Natural killer cell (primary cell): ENCODE measurements at regions not wholly inside any gene's neighbourhood (a gene's known extent, or its start where the extent isn't known, plus 50 kb on each side); places are given as distances from the start of the nearest gene placed in this dataset.

ENCODE experiments used
- ATAC-seq, 3 donors: fragments of 150-1000 bp in 2 of 3; fragments of 200-7000 bp in 1 of 3; cut with Tn5 transposase; 1 replicate in 1 of 3; 2 replicates in 2 of 3; pipeline ENCODE4 v1.10.0; 2021; ENCODE audit warnings: mild to moderate bottlenecking in 2 of 3, moderate library complexity in 2 of 3
- DNase-seq, 2 donors: peaks; one replicate each; pipeline versions ENCODE4 v3.0.0 to v3.0.0-alpha.2; 2013 to 2021; ENCODE audit warnings: mixed read lengths in 1 of 2
- H3K27ac ChIP-seq: one replicate; pipeline ENCODE4 v1.5.1; 2013; ENCODE audit warnings: mild to moderate bottlenecking, low read length
- H3K27me3 ChIP-seq: one replicate; pipeline ENCODE4 v1.6.1; 2013; ENCODE audit warnings: low read length; ENCODE audit not compliant: control insufficient read depth, insufficient read depth
- H3K36me3 ChIP-seq: one replicate; pipeline ENCODE4 v1.6.1; 2013; ENCODE audit warnings: low read length; ENCODE audit not compliant: control insufficient read depth, insufficient read depth
- H3K4me1 ChIP-seq: one replicate; pipeline ENCODE4 v1.6.1; 2013; ENCODE audit warnings: low read length; ENCODE audit not compliant: control insufficient read depth, insufficient read depth
- H3K4me3 ChIP-seq: one replicate; pipeline ENCODE4 v1.5.1; 2013; ENCODE audit warnings: low read length
- H3K9me3 ChIP-seq: one replicate; pipeline ENCODE4 v1.6.1; 2013; ENCODE audit warnings: low read length; ENCODE audit not compliant: control insufficient read depth, insufficient read depth
- H3K27ac Mint-ChIP-seq, 2 donors: one replicate each; pipeline ENCODE4 v1.8.0; 2022; ENCODE audit warnings: mild to moderate bottlenecking in 2 of 2, mixed read lengths in 2 of 2, moderate library complexity in 1 of 2
- H3K27me3 Mint-ChIP-seq, 2 donors: one replicate each; pipeline ENCODE4 v1.8.0; 2022; ENCODE audit warnings: low read depth in 2 of 2, mixed read lengths in 2 of 2
- H3K36me3 Mint-ChIP-seq: one replicate; pipeline ENCODE4 v1.8.0; 2022; ENCODE audit warnings: mixed read lengths
- H3K4me1 Mint-ChIP-seq, 2 donors: one replicate each; pipeline ENCODE4 v1.8.0; 2022; ENCODE audit warnings: mixed read lengths in 2 of 2
- H3K4me3 Mint-ChIP-seq: one replicate; pipeline ENCODE4 v1.8.0; 2022; ENCODE audit warnings: mild to moderate bottlenecking, moderate library complexity, mixed read lengths
- H3K9me3 Mint-ChIP-seq, 2 donors: one replicate each; pipeline ENCODE4 v1.8.0; 2022; ENCODE audit warnings: mixed read lengths in 2 of 2
- CTCF ChIP-seq: fragments of 200-600 bp; IDR thresholded peaks from one replicate; pipeline ENCODE4 v1.8.0; 2022; ENCODE audit warnings: antibody characterized with exemption
- WGBS: methylation state at CpG from one replicate; pipeline ENCODE4 v1.1.7; 2013; ENCODE audit warnings: missing lambda C conversion rate; ENCODE audit not compliant: insufficient coverage; 5-methylcytosine and 5-hydroxymethylcytosine counted together
- intact Hi-C: fragments of 100-400 bp; cut with micrococcal nuclease; formaldehyde crosslinking; loops from one replicate; pipeline ENCODE4 v1.14.2; 2022

GRCh38 chr15:54859982-54860381 lies 336.8 kb downstream of the RSL24D1 start:
- Histone ChIP-seq H3K4me3 (no peak overlapping the region), H3K27me3 (no peaks in the 10 kb centered on the region), H3K9me3 (peaks cover 5% of the 10 kb centered on the region), H3K27ac (no peak overlapping the region), H3K4me1 (no peaks in the 10 kb centered on the region), H3K36me3 (no peaks in the 10 kb centered on the region)
- intact Hi-C loops, result no loop called here
- Mint-ChIP-seq H3K4me3 (no peak overlapping the region), H3K4me1 (no peaks in the 10 kb centered on the region), H3K9me3 (peaks cover 13 to 18% of the 10 kb centered on the region in 2 donors), H3K36me3 (peaks cover 7% of the 10 kb centered on the region), H3K27me3 (peaks cover 0 to 3% of the 10 kb centered on the region in 2 donors), H3K27ac (no peak overlapping the region)
- TF ChIP-seq CTCF, result no peak
- no peak for ATAC-seq
- DNase-seq, result no peak

GRCh38 chr15:54854667-54855066 lies 342.1 kb downstream of the RSL24D1 start:
- H3K36me3 Mint-ChIP-seq, result no peaks in the 10 kb centered on the region
- TF ChIP-seq CTCF, result no peak
- no peaks in the 10 kb centered on the region for H3K36me3 ChIP-seq
- ATAC-seq (no peak), DNase-seq (no peak)
- no peaks in the 10 kb centered on the region for H3K27me3 ChIP-seq
- no peaks in the 10 kb centered on the region for H3K27me3 Mint-ChIP-seq
- no peaks in the 10 kb centered on the region for H3K4me1 Mint-ChIP-seq
- no peak overlapping the region for H3K27ac Mint-ChIP-seq
- peaks cover 16% of the 10 kb centered on the region in 2 donors for H3K9me3 Mint-ChIP-seq
- no peak overlapping the region for H3K4me3 ChIP-seq
- no peak overlapping the region for H3K27ac ChIP-seq
- no peak overlapping the region for H3K4me3 Mint-ChIP-seq
- no peaks in the 10 kb centered on the region for H3K4me1 ChIP-seq
- 86% methylated on average over 1 of the region's 1 CpG for WGBS
- intact Hi-C loops, result no loop called here
- H3K9me3 ChIP-seq, result peaks cover 5% of the 10 kb centered on the region

- no peak overlapping the region for H3K27ac Mint-ChIP-seq
- no peaks in the 10 kb centered on the region for H3K4me1 Mint-ChIP-seq
- no peaks in the 10 kb centered on the region for H3K9me3 ChIP-seq
Observed at GRCh38 chr15:54850101-54850500, 346.6 kb downstream of the RSL24D1 start.

More at GRCh38 chr15:54850101-54850500, 346.6 kb downstream of the RSL24D1 start:
- Mint-ChIP-seq H3K27me3 (no peaks in the 10 kb centered on the region), H3K9me3 (peaks cover 11 to 15% of the 10 kb centered on the region in 2 donors), H3K36me3 (no peaks in the 10 kb centered on the region), H3K4me3 (no peak overlapping the region)
- no peaks in the 10 kb centered on the region for H3K36me3 ChIP-seq
- intact Hi-C loops, result no loop called here
- no CpG with 5 or more reads among the region's 4 CpGs for WGBS
- no peak overlapping the region for H3K4me3 ChIP-seq
- no peaks in the 10 kb centered on the region for H3K27me3 ChIP-seq
- H3K27ac ChIP-seq, result no peak overlapping the region
- H3K4me1 ChIP-seq, result no peaks in the 10 kb centered on the region
- ATAC-seq (no peak), DNase-seq (no peak)
- no peak for TF ChIP-seq CTCF
